ENCODE measurements at regions not wholly inside any gene's neighbourhood (a gene's known extent, or its start where the extent isn't known, plus 50 kb on each side); places are given as distances from the start of the nearest gene placed in this dataset.

GRCh38 chr10:113272511-113272910 lies 280.3 kb upstream of the HABP2 start:
- TF ChIP-seq GATA3 (IDR thresholded peaks at IDR 0.05; ENCODE audit: low read depth, low read length): no peak
- TF ChIP-seq GATA2 (IDR thresholded peaks at IDR 0.05; ENCODE audit: low read depth, low read length): no peak
